ENCODE measurements at regions not wholly inside any gene's neighbourhood (a gene's known extent, or its start where the extent isn't known, plus 50 kb on each side); places are given as distances from the start of the nearest gene placed in this dataset.

DNA sequence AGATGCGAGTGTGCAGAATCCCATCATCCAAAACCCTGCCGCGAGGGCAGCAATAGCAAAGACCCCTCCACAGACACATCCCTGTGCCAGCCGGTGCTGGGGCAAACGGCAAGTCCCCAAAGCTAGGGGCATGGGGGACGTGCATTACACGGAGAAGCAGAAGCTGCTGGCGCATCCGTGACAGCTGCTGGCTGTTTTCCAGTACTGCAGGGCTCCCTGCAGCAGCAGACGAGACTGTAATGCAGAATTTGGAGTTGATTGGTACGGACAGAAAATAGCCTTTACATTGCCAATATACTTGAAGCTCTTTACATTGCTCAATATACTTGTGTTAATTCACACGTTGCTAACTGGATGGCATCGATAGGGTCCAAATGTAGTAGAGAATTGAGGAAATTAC is 77.2 kb upstream of the TMTC4 start:
- TF ChIP-seq POLR2AphosphoS5 (IDR thresholded peaks at IDR 0.05; ENCODE audit: low read depth, low read length) (no peak), SIN3A (IDR thresholded peaks at IDR 0.05; ENCODE audit: borderline replicate concordance, insufficient read depth, low read length) (no peak), FOXP2 (optimal IDR thresholded peaks at IDR 0.05; ENCODE audit: borderline replicate concordance, extremely low read depth, extremely low read length, insufficient read depth) (no peak)

Data from PFSK-1 (cell line).